Tongue (tissue), 1 donor: ENCODE measurements at regions not wholly inside any gene's neighbourhood (a gene's known extent, or its start where the extent isn't known, plus 50 kb on each side); places are given as distances from the start of the nearest gene placed in this dataset.

Source experiments
- DNase-seq: peaks from one replicate; pipeline ENCODE4 v3.0.0-alpha.2; 2015

DNA sequence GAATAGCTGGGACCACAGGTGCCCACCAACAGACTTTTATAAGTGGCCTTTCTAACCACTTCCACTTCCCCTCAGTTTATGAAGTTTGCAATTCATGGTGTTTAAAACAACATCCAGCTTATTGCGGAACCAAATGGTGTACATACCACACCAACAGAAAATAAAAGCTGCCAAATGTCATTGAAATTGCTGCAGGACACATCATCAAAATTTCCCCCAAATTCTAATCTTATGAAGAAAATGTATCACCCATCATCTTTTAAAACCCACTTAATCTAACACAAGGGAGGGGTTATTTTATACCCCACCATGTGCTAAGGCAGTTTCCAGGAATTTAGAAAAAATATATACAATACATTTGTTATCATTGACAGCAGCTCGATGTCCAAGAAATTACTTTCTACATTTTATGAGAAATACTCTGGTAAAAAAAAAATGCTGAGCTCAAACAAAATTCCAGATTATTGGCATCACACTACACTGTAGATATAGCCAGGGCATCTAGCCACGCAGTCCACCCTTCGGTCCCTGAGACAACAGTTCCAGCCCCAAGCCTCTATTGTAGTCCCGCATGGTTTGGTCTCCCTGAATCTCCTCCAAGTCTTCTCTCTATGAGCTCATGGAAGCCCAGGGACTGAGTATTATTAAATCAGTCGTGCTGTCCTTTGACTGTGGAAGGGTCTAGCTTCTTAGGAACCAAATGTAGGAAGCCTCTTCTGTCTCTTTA is 372.8 kb upstream of the SLC30A5 start:
- DNase-seq = no peak

- no peak for DNase-seq
These were observed 371.5 kb upstream of the SLC30A5 start for GRCh38 chr5:68722357-68722756.

DNA sequence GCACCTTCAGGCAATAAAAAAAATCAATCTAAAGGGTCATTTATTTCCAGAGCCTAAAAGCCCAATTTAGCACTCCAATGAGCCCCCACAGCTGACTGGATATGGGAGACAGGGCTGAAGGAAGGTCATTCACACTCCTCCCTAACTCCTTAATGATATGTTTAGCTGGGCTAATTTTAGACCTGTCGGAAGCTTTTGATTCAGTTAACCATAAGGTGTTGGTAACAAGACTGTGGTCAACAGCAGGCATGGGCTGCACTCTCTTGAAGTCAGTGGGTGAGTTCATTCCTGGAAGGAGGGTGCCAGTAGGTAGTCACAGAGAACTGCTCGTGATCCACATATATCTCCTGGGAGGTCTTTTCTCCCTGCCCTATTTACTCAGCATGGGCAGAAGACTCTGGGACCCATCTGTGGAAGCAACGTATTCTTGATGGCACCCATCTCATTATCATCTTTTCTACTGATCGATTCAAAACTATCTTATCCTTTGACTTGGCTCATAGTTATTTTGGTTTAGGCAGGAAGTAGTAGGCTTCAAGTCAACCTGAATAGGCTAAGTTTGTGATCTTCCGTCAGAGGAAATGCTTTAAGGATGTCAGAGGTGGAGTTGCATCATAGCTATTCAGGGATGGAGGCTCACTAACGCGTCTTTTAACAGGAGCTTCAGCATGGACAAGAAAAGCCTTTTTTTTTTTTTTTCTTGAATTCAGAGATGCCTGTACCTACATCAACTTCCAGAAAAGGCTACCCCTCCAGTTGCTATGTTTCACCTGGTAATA is 367.7 kb upstream of the SLC30A5 start:
- DNase-seq = peak; percentile 64

DNA sequence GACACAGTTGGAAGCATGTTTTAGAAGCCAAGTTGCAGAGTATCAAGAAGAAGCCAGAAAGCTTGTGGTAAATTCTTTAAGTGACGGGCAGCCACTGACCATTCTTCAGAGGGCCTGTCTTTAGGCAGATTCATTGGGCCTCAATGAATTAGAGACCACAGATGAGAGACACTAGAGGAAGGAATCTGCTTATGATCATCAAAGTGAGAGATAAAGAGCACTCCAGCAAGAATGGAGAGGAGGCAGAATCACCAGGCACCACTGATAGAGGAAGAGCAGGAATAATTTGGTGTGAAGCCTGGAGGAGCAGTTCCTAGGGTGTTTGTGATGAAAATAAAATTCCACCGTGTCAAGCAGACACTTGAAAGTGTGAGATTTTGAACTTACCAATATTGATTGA is 365.9 kb upstream of the SLC30A5 start:
- no peak for DNase-seq

GRCh38 chr5:68729678-68730077 is 364.1 kb upstream of the SLC30A5 start:
- DNase-seq = no peak

- peak; percentile 92 for DNase-seq
These were observed 363.4 kb upstream of the SLC30A5 start for GRCh38 chr5:68730220-68730978.

- DNase-seq = no peak
These were observed 362.7 kb upstream of the SLC30A5 start for GRCh38 chr5:68730979-68731654.

DNA sequence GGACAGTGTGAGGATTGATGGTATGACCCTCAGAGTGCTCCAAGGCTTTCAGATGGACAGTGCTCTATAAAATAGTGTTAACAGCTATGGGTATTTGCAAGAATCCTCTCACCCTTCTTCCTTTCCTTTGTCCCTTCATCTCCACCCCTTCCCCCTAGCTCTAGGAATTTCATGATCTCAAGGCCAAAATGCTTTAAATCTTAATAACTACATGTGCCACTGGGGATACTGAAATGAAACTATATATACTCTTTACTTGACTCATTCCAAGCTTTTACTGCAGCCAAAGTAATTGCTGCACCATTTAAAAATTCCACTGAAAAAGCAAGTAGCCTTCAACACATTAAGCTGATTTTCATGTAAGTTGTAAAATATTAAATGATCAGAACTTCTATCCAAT is 361.6 kb upstream of the SLC30A5 start:
- no peak for DNase-seq

DNA sequence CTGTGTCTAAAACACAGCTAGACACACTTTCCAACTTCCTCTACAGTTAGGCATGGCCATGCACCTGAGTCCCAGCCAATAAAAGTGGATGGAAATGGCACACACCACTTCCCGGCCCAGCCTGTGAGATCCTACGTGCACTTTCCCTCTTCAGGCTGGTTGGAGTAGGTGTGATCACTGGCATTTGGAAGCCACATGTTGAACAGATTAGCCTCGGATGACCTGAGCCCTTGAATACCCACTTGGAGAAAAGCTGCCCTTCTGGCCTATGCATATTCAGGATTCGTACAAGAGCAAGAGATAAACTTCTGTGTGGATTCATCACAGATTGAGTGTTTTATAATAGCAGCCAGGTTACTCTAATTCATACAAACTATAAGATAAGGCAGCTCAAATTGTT is 359.0 kb upstream of the SLC30A5 start:
- no peak for DNase-seq

DNA sequence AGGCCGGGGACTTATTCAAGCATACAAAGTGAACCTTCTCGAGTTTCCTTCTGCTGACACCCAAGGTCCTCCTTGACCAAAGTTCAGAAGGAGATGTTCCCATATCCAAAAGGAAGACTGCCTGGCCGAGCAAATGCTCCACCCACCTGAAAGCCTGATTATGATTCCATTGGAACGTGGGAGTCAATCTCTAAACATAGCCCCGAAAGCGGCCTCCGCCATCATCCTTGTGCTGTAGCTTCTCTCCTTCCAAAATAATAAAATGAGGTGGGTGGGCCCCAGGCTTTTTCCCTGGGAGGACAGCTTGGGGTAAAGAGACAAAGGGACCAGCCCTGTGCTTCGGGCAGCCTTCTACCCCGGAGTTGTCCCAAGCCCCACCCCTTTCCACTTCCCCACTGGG is 355.6 kb upstream of the SLC30A5 start:
- DNase-seq = no peak

GRCh38 chr5:68738841-68739240 is 355.0 kb upstream of the SLC30A5 start:
- no peak for DNase-seq

DNA sequence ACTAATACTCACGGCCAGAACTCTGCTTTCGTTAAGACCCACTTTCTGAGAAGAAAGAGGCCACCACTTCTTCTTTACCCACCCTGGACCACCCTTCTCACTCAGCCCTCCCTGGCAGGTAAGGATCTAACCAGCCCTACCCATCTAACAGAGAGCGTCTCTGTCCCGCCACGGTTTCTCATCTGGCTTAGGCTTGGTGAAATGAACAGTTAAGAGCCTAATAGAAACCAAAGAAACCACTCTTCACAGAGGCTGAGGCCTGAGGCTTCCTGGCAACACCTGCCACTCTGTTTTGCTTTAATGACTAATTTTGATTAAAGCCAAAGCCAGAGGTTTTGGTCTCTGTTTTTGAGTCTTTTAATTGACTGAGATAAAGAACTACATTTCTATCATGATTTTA is 354.1 kb upstream of the SLC30A5 start:
- no peak for DNase-seq

GRCh38 chr5:68740226-68740910 is 353.4 kb upstream of the SLC30A5 start:
- no peak for DNase-seq

GRCh38 chr5:68744206-68744605 is 349.6 kb upstream of the SLC30A5 start:
- peak; percentile 42 for DNase-seq

DNA sequence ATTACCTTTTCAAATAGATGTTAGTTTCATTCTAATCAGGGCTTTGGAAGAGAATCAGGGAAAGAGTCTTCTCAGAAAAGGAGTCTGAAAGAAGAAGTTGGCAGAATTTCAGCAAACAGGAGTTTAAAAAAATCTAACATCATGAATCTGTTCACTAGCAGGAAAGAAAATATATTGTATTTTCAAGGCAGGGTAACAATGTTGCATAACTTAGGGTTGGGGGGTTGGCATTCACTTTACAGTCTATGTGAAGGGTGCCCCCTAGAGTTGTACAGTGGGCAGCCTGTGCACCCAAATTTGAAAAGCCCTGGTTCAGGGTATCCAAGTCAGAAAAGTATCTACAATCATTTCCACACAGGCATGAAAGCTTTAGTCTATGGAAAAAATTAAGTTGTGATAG is 348.4 kb upstream of the SLC30A5 start:
- peak; percentile 63 for DNase-seq

DNA sequence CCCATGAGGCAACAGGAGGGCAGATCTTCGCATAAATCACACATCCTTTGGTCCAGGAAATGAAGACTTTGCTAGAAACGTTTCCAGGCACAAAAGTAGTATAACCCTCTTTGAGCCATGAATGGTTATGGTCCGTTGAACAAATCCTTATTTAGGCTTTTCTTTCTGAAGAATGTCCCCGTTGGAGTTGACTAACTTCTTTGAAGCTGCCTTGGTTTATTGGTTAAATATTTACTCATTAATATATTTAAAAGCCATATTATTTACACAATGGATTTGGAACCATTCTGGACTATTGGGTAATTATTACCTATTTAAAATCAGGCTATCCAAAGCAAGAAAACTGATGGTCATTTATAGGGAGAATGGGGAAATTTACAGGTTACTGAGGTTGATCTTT is 347.6 kb upstream of the SLC30A5 start:
- DNase-seq = no peak

DNA sequence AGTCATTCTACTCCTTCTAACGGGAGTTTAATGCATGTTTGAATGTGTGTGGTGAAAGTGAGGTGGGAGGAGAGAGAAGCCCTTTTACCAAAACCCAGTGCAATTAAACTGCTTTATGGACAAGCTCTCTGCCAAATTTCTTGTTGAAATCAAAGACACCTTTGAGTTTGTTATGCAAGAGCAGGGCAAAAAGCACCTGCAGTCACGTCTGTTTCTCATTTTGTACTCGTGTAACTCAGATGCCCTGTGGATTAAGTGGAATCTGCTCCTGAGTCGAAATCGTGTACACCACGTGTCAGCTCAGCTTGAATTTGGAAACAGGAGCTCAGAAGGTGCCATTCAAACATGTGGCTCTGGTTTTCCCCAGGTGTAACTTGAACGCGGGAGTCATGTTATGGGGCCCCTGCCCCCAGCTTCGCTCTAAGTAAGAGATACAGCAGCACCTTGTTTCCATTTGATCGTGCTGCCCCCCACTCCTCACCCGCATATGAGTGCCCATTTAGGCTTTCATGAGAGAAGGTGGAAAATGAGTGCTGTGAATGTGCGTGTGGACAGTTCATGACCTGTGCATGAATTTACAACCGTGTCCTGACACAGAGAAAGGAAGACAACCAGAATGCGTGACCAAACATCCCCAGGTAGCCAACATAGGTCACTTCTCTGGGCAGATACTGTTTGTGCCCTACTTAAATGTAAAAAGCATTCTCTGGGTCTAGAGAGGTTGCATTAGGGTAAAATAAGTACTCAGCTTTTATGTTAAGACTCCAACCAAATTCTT is 347.0 kb upstream of the SLC30A5 start:
- DNase-seq = no peak

GRCh38 chr5:68747521-68747920 is 346.3 kb upstream of the SLC30A5 start:
- DNase-seq = no peak

DNA sequence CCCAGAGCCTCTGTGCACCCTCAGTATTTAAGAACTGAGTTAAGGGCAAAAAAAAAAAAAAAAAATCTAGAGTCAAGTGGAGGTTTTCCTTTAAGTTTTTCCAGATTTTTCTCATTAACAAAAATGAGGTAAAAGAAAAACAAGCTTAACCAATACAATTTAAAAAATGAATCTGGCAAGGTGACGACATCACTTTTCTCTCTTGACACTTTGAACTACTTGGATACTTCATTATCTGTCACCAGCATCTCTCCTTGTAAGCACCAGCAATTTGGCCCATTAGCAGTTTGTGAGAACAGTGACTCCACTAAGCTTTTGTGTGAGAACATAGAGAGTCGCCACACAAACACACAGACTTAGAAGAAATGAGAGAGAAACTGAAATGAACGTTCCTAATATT is 345.7 kb upstream of the SLC30A5 start:
- DNase-seq = no peak

GRCh38 chr5:68749077-68749476 is 344.7 kb upstream of the SLC30A5 start:
- DNase-seq = no peak

GRCh38 chr5:68749631-68750030 is 344.2 kb upstream of the SLC30A5 start:
- no peak for DNase-seq
